Urothelium cell line (cell line): ENCODE measurements at regions not wholly inside any gene's neighbourhood (a gene's known extent, or its start where the extent isn't known, plus 50 kb on each side); places are given as distances from the start of the nearest gene placed in this dataset.
"Not testable (repeated sequence)": the region's sequence is repeated elsewhere in the genome, so short reads cannot be mapped to it uniquely, and the experiment has no call there.

Source experiments
- DNase-seq: peaks from one replicate; pipeline ENCODE4 v3.0.0; 2011; ENCODE audit warnings: low spot score, mixed read lengths
- FAIRE-seq: peaks from 2 replicates; lab custom pipeline; 2011; peaks lifted over from hg19 to GRCh38; lab: Jason Lieb, UNC

- FAIRE-seq (no peak), DNase-seq (no peak)
Observed at GRCh38 chr3:152760591-152760990, 74.3 kb upstream of the P2RY1 start.

- DNase-seq (no peak), FAIRE-seq (no peak)
Observed at GRCh38 chr3:152768478-152768877, 66.5 kb upstream of the P2RY1 start.

- DNase-seq, result no peak
- no peak for FAIRE-seq
Observed at GRCh38 chr3:152769523-152769922, 65.4 kb upstream of the P2RY1 start.

GRCh38 chr3:152770296-152770695, 64.6 kb upstream of the P2RY1 start:
- DNase-seq (no peak), FAIRE-seq (no peak)

- DNase-seq, result no peak
- FAIRE-seq, result no peak
Observed at GRCh38 chr3:152771120-152771519, 63.8 kb upstream of the P2RY1 start.

- FAIRE-seq (no peak), DNase-seq (no peak)
Observed at GRCh38 chr3:152772674-152773225, 62.2 kb upstream of the P2RY1 start.

GRCh38 chr3:152773633-152774032, 61.3 kb upstream of the P2RY1 start:
- FAIRE-seq (no peak), DNase-seq (no peak)

- not testable (repeated sequence) for DNase-seq, FAIRE-seq
Observed at GRCh38 chr3:152774230-152774629, 60.7 kb upstream of the P2RY1 start.

- DNase-seq (no peak), FAIRE-seq (no peak)
Observed at GRCh38 chr3:152778022-152778421, 56.9 kb upstream of the P2RY1 start.

GRCh38 chr3:152779653-152780052, 55.3 kb upstream of the P2RY1 start:
- DNase-seq (peak; percentile 35), FAIRE-seq (no peak)

- FAIRE-seq, result no peak
- DNase-seq, result no peak
Observed at GRCh38 chr3:152780553-152780952, 54.4 kb upstream of the P2RY1 start.

GRCh38 chr3:152785051-152785450, 49.9 kb upstream of the P2RY1 start:
- FAIRE-seq (no peak), DNase-seq (no peak)
